ENCODE measurements at regions not wholly inside any gene's neighbourhood (a gene's known extent, or its start where the extent isn't known, plus 50 kb on each side); places are given as distances from the start of the nearest gene placed in this dataset.

- Histone ChIP-seq H3K27ac (ENCODE audit: low read length) (no peak overlapping the region), H3K27me3 (ENCODE audit: control insufficient read depth, insufficient read depth, low read length) (no peaks in the 10 kb centered on the region), H3K36me3 (ENCODE audit: control insufficient read depth, insufficient read depth, low read length) (no peaks in the 10 kb centered on the region), H3K4me3 (ENCODE audit: low read depth in 2 of 2, low read length in 2 of 2) (no peak overlapping the region), H3K4me1 (ENCODE audit: control insufficient read depth, insufficient read depth, low read length) (no peaks in the 10 kb centered on the region), H3K9me3 (ENCODE audit: control insufficient read depth, insufficient read depth, low read depth, low read length) (no peaks in the 10 kb centered on the region)
- TF ChIP-seq, protein P1, sequence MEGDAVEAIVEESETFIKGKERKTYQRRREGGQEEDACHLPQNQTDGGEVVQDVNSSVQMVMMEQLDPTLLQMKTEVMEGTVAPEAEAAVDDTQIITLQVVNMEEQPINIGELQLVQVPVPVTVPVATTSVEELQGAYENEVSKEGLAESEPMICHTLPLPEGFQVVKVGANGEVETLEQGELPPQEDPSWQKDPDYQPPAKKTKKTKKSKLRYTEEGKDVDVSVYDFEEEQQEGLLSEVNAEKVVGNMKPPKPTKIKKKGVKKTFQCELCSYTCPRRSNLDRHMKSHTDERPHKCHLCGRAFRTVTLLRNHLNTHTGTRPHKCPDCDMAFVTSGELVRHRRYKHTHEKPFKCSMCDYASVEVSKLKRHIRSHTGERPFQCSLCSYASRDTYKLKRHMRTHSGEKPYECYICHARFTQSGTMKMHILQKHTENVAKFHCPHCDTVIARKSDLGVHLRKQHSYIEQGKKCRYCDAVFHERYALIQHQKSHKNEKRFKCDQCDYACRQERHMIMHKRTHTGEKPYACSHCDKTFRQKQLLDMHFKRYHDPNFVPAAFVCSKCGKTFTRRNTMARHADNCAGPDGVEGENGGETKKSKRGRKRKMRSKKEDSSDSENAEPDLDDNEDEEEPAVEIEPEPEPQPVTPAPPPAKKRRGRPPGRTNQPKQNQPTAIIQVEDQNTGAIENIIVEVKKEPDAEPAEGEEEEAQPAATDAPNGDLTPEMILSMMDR (IDR thresholded peaks at IDR 0.05), result no peak
- TF ChIP-seq POLR2AphosphoS5 (IDR thresholded peaks at IDR 0.05; ENCODE audit: low read depth, low read length), result no peak
- in situ Hi-C loops (cut with HindIII; ENCODE audit: low pct_unique_long_range_greater_than_20kb, low sequenced_read_pairs), result no loop called here
- no peak for ATAC-seq
- ChIA-PET CTCF (interaction anchor here (0.6 kb wide), 1 partner anchor 62 kb away, joined by 3 read pairs; no protein-coding TSS in a partner anchor), POLR2A (no interaction called here)
- no TSS peak for BruUV-seq (replicated peaks)
- no peak for DNase-seq (ENCODE audit: low read depth, low spot score)
- intact Hi-C loops (cut with micrococcal nuclease; ENCODE audit: unreplicated experiment), result loop anchor here (5.0 kb wide), 1 partner anchor 97 kb away; no protein-coding TSS in a partner anchor
Observed at GRCh38 chr9:100698945-100699344, 121.1 kb downstream of the CAVIN4 start.

DNA sequence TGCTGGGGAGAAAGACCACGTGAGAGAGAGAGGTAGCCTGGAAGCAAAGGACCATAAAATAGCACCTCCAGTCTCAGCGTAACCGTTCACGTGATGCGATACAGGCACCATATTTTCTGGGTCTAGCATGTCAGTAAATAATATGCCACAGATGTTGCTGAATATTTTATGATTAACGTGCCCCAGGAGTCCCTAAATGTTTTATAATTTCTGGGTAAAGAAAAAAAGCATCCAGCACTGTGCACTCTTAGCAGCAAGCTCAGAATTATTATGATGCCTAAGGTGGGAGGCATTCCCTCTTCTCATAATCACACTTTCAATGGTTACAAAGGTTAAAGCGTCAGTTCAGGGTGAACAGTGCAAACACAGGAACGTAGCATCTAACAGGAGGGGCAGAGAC lies 121.8 kb downstream of the CAVIN4 start:
- Histone ChIP-seq H3K27me3 (ENCODE audit: control insufficient read depth, insufficient read depth, low read length) (no peaks in the 10 kb centered on the region), H3K36me3 (ENCODE audit: control insufficient read depth, insufficient read depth, low read length) (no peaks in the 10 kb centered on the region), H3K9me3 (ENCODE audit: control insufficient read depth, insufficient read depth, low read depth, low read length) (no peaks in the 10 kb centered on the region), H3K4me3 (ENCODE audit: low read depth in 2 of 2, low read length in 2 of 2) (no peak overlapping the region), H3K4me1 (ENCODE audit: control insufficient read depth, insufficient read depth, low read length) (no peaks in the 10 kb centered on the region), H3K27ac (ENCODE audit: low read length) (no peak overlapping the region)
- BruUV-seq (replicated peaks), result no TSS peak
- ChIA-PET POLR2A (no interaction called here), CTCF (no interaction called here)
- DNase-seq (ENCODE audit: low read depth, low spot score), result no peak
- intact Hi-C loops (cut with micrococcal nuclease; ENCODE audit: unreplicated experiment), result loop anchor here (5.0 kb wide), 1 partner anchor 97 kb away; no protein-coding TSS in a partner anchor
- no peak for TF ChIP-seq POLR2AphosphoS5 (IDR thresholded peaks at IDR 0.05; ENCODE audit: low read depth, low read length)
- TF ChIP-seq, protein P2, sequence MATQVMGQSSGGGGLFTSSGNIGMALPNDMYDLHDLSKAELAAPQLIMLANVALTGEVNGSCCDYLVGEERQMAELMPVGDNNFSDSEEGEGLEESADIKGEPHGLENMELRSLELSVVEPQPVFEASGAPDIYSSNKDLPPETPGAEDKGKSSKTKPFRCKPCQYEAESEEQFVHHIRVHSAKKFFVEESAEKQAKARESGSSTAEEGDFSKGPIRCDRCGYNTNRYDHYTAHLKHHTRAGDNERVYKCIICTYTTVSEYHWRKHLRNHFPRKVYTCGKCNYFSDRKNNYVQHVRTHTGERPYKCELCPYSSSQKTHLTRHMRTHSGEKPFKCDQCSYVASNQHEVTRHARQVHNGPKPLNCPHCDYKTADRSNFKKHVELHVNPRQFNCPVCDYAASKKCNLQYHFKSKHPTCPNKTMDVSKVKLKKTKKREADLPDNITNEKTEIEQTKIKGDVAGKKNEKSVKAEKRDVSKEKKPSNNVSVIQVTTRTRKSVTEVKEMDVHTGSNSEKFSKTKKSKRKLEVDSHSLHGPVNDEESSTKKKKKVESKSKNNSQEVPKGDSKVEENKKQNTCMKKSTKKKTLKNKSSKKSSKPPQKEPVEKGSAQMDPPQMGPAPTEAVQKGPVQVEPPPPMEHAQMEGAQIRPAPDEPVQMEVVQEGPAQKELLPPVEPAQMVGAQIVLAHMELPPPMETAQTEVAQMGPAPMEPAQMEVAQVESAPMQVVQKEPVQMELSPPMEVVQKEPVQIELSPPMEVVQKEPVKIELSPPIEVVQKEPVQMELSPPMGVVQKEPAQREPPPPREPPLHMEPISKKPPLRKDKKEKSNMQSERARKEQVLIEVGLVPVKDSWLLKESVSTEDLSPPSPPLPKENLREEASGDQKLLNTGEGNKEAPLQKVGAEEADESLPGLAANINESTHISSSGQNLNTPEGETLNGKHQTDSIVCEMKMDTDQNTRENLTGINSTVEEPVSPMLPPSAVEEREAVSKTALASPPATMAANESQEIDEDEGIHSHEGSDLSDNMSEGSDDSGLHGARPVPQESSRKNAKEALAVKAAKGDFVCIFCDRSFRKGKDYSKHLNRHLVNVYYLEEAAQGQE (IDR thresholded peaks at IDR 0.05; ENCODE audit: insufficient read depth in 1 of 2, low read depth in 2 of 2, low read length in 1 of 2), result no peak
- TF ChIP-seq SIN3A (IDR thresholded peaks at IDR 0.05; ENCODE audit: borderline replicate concordance, insufficient read depth, low read depth, low read length), result no peak
- TF ChIP-seq TCF7L2 (IDR thresholded peaks at IDR 0.05; ENCODE audit: low read depth, low read length), result no peak
- TF ChIP-seq, protein P1 (IDR thresholded peaks at IDR 0.05), result no peak
- in situ Hi-C loops (cut with HindIII; ENCODE audit: low pct_unique_long_range_greater_than_20kb, low sequenced_read_pairs), result no loop called here
- no peak for ATAC-seq

Data from Panc1 (cell line).